GM18502 (cell line): ENCODE measurements at regions not wholly inside any gene's neighbourhood (a gene's known extent, or its start where the extent isn't known, plus 50 kb on each side); places are given as distances from the start of the nearest gene placed in this dataset.
"Not testable (repeated sequence)": the region's sequence is repeated elsewhere in the genome, so short reads cannot be mapped to it uniquely, and the experiment has no call there.

Experiments
- ATAC-seq: cut with Tn5 transposase; IDR thresholded peaks from one replicate; pipeline ENCODE4 v1.9.1; 2021; ENCODE audit warnings: mild to moderate bottlenecking; ENCODE audit not compliant: unreplicated experiment, poor library complexity

- no peak for ATAC-seq
Observed at GRCh38 chr5:159799701-159800100, 116.6 kb upstream of the ADRA1B start.

DNA sequence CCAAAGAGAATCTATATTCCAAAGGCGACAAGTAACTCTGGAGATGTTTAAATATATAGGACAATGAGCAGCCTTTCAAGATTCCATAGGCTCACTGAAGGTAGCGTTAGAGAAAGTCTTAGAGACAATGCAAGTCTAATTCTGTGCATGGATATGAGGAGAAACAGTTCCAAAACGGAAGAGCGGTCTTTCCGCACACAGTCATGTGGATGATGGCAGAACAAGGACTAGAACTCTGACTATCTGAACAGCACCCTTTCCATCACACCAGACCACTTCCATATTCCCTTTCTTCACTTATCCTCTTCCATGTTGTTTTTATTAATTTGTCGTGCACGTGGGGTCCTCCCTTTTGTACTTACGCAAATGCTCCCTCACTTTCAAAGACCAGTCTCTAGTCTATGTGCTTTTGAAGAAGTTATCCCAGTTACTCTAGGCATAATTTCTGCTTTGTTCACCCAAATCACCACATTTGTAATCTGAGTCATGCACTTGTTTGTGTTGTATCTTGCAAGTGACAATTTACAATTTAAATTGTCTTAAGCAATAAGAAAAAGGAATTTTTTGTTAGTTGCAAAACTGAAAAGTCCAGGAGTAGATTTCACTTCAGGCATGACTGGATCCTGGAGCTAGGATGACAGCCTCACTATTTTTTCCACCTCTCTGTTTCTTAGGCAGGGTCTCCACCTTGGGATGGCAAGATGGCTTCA is 116.0 kb upstream of the ADRA1B start:
- no peak for ATAC-seq

GRCh38 chr5:159801303-159801702 is 115.0 kb upstream of the ADRA1B start:
- no peak for ATAC-seq

- no peak for ATAC-seq
Observed at GRCh38 chr5:159802661-159803060, 113.6 kb upstream of the ADRA1B start.

DNA sequence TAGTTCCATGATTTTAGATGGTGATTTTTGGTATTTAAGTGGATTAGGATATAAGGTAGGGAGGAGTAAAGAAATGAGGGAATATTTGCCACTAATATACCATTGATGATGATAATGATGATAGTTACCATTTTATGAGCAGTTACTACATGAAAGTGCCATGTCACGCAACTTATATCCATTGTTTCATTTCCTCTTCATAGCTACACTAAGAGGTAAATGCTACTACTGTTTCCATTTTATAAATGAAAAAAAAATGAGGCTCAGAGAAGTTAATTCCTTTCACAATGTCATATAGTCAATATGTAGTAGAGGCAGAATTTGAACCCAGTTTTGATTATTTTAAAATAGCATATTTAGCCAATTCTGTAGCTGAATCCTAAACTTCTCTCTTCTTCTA is 112.2 kb upstream of the ADRA1B start:
- ATAC-seq = no peak

DNA sequence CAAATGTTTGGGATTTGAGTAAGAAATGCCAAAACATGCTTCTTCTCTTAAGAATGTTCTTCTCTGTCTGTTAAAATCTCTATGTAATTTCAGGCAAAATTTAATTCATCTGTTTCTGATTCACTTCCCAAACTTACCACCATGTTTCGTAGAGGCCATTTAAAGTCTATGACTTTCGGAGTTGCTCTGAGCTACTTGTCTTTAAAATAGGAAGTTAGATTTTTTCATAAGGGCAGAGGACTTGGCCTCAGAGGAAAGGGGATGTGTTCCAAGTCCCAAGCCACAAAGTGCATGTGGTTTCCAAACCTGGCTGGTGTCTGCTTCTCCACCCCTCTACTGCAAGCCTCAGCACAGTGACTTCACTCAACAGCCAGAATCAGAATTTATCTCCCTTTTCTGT is 111.3 kb upstream of the ADRA1B start:
- ATAC-seq = peak; percentile 79

DNA sequence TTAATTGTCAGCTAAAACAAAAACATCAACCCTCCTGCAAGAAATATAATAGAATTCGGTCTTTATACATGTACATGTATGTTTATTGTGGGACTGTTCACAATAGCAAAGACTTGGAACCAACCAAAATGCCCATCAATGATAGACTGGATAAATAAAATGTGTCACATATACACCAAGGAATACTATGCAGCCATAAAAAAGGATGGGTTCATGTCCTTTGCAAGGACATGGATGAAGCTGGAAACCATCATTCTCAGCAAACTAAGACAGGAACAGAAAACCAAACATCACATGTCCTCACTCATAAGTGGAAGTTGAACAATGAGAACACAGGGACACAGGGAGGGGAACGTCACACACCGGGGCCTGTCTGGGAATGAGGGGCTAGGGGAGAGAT is 109.1 kb upstream of the ADRA1B start:
- ATAC-seq = not testable (repeated sequence)

GRCh38 chr5:159807586-159807985 is 108.7 kb upstream of the ADRA1B start:
- ATAC-seq = no peak

DNA sequence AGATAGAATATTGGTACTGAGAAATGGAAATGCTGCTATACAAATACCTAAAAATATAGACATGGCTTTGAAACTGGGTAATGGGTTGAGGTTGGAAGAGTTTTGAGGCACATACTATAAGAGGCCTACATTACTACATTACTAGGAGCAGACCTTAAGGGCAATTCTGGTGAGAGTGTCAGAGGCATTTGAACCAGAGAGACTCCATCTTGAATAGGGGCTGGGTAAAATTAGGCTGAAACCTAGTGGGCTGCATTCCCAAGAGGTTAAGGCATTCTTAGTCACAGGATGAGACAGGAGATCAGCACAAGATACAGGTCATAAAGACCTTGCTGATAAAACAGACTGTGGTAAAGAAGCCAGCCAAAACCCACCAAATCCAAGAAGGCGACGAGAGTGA is 104.6 kb upstream of the ADRA1B start:
- ATAC-seq = no peak

DNA sequence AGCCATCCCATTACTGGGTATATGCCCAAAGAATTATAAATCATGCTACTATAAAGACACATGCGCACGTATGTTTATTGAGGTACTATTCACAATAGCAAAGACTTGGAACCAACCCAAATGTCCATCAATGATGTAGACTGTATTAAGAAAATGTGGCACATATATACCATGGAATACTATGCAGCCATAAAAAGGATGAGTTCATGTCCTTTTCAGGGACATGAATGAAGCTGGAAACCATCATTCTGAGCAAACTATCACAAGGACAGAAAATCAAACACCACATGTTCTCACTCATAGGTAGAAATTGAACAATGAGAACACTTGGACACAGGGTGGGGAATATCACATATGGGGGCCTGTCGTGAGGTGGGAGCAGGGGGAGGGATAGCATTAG is 103.5 kb upstream of the ADRA1B start:
- ATAC-seq = not testable (repeated sequence)

GRCh38 chr5:159814222-159814621 is 102.1 kb upstream of the ADRA1B start:
- ATAC-seq = no peak

DNA sequence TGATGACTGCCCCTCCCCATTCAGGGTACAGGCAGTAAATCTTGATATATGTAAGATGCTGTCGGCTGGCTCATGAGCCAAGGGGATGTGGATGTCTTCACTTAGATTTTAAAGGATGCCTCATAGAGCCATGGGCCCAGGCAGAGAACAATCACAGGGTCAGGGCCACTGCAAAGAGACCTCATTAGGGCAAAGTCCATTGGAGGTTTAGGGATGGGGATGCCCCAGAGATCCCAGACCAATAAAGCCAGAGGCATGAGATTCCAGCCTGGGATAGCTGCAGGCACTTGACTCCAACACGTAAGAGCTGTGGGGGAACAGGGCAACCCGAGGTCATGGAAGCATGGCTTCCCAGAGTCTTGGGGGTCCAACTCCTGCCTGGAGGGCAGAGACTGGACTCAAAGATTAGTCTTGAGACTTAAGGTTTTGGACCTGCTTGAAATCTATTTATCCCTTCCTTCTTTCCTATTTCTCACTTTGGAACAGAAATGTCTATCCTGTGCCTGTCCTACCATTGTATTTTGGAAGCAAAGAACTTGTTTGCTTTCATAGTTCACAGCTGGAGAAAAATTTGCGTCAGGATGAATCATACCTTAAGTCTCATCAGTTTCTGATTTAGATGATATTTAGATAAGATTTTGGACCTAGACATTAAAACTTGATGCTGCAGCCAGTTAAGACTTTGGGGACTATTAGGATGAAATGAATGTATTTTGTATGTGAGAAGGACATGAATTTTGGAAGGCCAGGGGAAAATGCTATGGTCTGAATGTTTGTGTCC is 101.3 kb upstream of the ADRA1B start:
- ATAC-seq = no peak

DNA sequence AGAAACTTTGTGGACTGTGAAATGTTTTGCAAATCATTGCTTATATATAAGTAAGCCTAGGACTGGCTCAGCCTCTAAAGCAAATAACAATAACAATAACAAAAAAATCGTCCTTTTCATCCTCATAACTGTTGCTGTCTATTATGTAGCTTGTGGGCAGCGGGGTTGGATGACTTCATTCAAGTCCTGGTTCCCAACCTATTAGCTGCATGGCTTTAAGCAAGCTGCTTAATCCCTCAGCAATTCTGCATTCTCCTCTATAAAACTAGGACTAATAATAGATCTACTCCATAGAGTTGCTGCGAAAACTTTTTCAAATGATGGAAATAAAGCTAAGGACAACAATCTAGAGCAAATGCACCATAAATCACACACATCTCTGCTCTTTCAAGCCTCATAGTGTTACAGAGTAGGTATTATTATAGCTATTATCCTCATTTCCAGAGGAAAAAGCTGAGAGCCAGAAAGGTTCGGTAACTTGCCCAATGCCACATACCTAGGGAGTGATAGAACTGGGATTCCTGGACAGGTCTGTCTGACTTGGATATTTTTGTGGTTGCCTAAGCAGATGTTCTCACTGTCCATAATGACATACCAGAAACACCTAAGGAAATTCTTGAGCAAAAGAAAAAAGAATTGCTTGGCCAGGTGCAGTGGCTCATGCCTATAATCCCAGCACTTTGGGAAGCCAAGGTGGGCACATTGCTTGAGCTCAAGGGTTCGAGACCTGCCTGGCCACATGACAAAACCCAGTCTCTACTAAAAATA is 98.8 kb upstream of the ADRA1B start:
- ATAC-seq = no peak

DNA sequence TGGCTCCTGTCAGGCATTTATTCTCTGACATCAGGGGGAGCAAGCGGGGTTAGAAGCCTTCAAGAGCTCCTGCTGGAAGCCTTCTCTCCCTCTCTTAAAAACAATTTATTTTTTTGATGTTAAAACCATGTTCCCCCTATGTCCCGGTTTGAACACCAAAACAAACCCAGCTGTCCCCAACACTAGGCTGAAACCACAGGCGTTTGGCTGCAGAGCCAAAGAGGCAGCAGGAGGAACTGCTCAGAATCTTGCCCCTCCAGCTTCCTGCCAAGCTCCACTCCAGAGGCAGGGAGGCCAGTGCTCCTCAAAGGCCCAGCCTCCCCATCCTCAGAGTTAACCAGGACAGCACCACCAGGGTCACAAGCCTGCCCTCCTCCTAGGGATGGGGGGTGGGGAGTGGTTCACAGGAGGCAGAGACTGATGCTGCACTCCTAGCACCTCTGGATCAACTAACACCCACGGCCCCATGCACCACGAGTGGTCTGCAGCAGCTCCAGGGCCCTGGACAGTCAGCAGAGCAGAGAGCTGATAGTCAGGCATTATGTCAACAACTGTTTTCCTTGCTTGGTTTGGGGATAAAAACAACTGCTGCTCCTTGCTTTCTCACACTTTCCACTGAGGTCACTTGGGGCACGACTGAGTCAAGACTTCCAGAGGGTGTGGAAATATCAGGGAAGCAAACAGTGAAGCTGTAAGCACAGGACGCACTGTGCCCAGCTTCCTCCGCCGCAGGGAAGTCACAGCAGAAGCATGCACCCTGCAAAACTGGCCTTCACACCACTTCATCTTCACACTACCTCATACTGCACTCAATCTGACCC is 96.5 kb upstream of the ADRA1B start:
- no peak for ATAC-seq

- ATAC-seq = no peak
Observed at GRCh38 chr5:159820692-159821091, 95.6 kb upstream of the ADRA1B start.

DNA sequence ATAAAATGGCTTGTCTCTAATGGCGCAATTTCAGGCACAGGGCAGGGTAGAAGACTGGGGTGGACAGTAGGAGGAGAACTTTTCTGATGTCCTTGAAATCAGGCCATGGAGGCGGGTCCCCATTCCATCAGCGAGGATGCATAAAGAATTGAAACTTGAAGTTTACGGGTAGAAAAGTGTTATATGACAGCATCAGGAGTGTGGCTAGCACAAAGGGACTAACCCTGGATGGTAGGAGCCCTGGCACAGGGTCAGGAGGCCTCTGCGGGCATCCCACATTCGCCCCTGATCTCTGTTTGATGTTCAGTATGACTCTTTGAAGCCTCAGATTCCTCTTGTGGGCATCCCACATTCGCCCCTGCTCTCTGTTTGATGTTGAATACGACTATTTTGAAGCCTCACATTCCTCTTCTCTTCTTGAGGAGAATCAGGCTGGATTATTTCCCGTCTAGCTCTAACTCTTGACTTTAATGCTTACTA is 94.8 kb upstream of the ADRA1B start:
- no peak for ATAC-seq

DNA sequence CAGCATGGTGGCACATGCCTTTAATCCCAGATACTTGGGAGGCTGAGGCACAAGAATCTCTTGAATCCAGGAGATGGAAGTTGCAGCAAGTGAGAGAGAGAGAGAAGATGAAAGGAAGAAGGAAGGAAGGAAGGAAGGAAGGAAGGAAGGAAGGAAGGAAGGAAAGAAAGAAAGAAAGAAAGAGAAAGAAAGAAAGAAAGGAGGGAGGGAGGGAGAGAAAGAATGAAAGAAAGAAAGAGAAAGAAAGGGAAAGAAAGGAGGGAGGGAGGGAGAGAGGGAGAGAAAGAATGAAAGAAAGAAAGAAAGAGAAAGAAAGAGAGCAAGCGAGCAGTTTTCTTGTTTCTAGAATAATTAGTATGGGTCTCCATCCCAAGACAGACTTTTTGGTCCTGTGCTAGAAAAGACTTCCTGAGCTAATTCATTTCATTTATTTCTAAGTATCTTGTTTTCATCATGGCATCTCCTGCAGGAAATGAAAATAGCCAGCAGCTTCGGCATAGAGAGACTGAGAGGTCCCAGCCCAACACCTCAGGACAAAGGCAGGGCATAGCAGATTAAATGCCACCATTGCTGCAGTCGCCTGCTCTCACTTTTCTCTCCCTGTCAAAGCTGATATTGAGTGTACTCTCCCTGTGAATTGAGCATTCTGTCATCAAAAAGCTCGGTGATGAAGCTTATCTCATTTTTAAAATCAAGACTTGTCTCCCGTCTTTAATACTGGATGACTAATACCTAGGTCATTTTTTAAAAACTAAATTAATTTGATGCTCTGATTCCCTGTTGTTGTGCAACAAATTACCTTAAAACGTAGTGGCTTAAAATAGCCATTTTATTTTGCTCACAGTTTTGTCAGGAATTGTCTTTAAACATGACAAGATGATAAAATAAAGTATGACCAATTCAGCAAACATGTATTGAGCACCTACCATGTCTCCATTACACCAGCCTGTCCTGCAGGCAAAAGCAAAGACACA is 91.8 kb upstream of the ADRA1B start:
- no peak for ATAC-seq

- ATAC-seq = peak; percentile 36
Observed at GRCh38 chr5:159825551-159826051, 90.7 kb upstream of the ADRA1B start.
